ENCODE measurements at regions not wholly inside any gene's neighbourhood (a gene's known extent, or its start where the extent isn't known, plus 50 kb on each side); places are given as distances from the start of the nearest gene placed in this dataset.

- TF ChIP-seq CTCF (IDR thresholded peaks at IDR 0.05; ENCODE audit: borderline replicate concordance, extremely low read depth, low read length, poor library complexity, severe bottlenecking): no peak
- no peak for TF ChIP-seq EZH2 (IDR thresholded peaks at IDR 0.05; ENCODE audit: borderline replicate concordance, low read depth, low read length, severe bottlenecking)
Measured at GRCh38 chr2:105538840-105539239, 140.0 kb upstream of the FHL2 start.
